Lower lobe of right lung (tissue), 2 donors: ENCODE measurements at regions not wholly inside any gene's neighbourhood (a gene's known extent, or its start where the extent isn't known, plus 50 kb on each side); places are given as distances from the start of the nearest gene placed in this dataset.

Experiments
- ATAC-seq, 2 donors: fragments of 200-7000 bp; cut with Tn5 transposase; one replicate each; pipeline ENCODE4 v1.9.1; 2020 to 2022; ENCODE audit warnings: mild to moderate bottlenecking in 2 of 2, moderate library complexity in 2 of 2
- DNase-seq: peaks from one replicate; pipeline ENCODE4 v3.0.0-alpha.2; 2020
- H3K27ac ChIP-seq: fragments of 200-600 bp; one replicate; pipeline ENCODE4 v1.8.0; 2022
- H3K27me3 ChIP-seq: fragments of 200-600 bp; one replicate; pipeline ENCODE4 v1.8.0; 2022; ENCODE audit warnings: low read depth
- H3K36me3 ChIP-seq: fragments of 200-600 bp; one replicate; pipeline ENCODE4 v1.8.0; 2022; ENCODE audit warnings: mild to moderate bottlenecking
- H3K4me1 ChIP-seq: fragments of 200-600 bp; one replicate; pipeline ENCODE4 v1.8.0; 2022
- H3K4me3 ChIP-seq: fragments of 200-600 bp; one replicate; pipeline ENCODE4 v1.8.0; 2022; ENCODE audit warnings: mild to moderate bottlenecking
- H3K9me3 ChIP-seq: fragments of 200-600 bp; one replicate; pipeline ENCODE4 v1.8.0; 2022
- intact Hi-C: fragments of 100-400 bp; cut with DNase I; formaldehyde crosslinking; loops from one replicate; pipeline ENCODE4 v1.11.0; 2022
- TF ChIP-seq, protein P1 (sequence below): fragments of 200-600 bp; IDR thresholded peaks from one replicate; pipeline ENCODE4 v1.8.0; 2022; ENCODE audit warnings: antibody characterized with exemption, mild to moderate bottlenecking
- donor health status: DM: no; HTN: yes; CAD: no; lungs with severe emphysema.

DNA sequence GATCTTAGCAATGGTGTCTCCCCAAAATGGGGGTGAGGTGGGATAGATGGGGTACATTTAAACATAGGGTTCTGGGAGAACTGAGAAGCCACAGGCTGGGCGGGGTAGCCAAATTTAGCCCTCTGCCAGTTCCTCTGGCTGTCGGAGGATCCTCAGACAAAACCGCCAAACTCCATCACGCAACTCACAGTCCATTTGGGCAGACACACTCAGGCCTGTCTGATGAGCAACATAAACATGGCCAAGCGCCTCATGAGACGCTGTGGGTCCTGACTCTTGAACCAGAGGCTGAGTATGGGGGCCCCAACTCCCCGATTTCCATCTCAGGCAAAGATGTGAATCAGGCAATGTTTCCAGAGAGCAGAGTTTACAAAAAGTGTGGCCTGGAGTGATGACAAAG, 162.3 kb downstream of the FGF18 start:
- DNase-seq = no peak
- no peak overlapping the region for H3K4me3 ChIP-seq
- intact Hi-C loops = no loop called here
- no peak for ATAC-seq
- H3K4me1 ChIP-seq = peaks cover 14% of the 10 kb centered on the region
- H3K36me3 ChIP-seq = no peaks in the 10 kb centered on the region
- H3K27ac ChIP-seq = no peak overlapping the region
- TF ChIP-seq, protein P1, sequence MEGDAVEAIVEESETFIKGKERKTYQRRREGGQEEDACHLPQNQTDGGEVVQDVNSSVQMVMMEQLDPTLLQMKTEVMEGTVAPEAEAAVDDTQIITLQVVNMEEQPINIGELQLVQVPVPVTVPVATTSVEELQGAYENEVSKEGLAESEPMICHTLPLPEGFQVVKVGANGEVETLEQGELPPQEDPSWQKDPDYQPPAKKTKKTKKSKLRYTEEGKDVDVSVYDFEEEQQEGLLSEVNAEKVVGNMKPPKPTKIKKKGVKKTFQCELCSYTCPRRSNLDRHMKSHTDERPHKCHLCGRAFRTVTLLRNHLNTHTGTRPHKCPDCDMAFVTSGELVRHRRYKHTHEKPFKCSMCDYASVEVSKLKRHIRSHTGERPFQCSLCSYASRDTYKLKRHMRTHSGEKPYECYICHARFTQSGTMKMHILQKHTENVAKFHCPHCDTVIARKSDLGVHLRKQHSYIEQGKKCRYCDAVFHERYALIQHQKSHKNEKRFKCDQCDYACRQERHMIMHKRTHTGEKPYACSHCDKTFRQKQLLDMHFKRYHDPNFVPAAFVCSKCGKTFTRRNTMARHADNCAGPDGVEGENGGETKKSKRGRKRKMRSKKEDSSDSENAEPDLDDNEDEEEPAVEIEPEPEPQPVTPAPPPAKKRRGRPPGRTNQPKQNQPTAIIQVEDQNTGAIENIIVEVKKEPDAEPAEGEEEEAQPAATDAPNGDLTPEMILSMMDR = no peak
- no peaks in the 10 kb centered on the region for H3K9me3 ChIP-seq
- peaks cover 5% of the 10 kb centered on the region for H3K27me3 ChIP-seq

DNA sequence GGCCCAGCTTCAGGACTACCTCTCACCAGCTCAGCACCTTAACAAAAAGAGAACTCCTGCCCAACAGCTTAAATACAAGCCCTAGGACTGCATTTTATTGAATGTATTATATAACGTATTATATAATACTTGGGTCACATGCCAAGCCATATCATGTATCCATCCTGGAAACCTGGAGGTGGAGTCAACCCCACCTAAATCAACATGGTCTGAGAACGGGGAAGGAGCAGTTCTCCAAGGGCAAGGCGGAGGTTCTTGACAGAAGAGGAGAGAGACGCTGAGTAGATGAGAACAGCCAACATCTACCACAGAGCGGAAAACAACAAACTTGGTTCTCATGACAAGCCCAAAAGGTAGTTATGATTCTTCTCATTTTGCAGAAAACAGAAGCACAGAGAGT, 163.4 kb downstream of the FGF18 start:
- Histone ChIP-seq H3K9me3 (no peaks in the 10 kb centered on the region), H3K36me3 (no peaks in the 10 kb centered on the region), H3K4me3 (no peak overlapping the region), H3K27me3 (peaks cover 5% of the 10 kb centered on the region), H3K27ac (no peak overlapping the region), H3K4me1 (peaks cover 14% of the 10 kb centered on the region)
- ATAC-seq (no peak), DNase-seq (no peak)
- TF ChIP-seq, protein P1 = no peak
- intact Hi-C loops = no loop called here

GRCh38 chr5:171585981-171586380, 166.5 kb downstream of the FGF18 start:
- H3K36me3 ChIP-seq = no peaks in the 10 kb centered on the region
- H3K9me3 ChIP-seq = no peaks in the 10 kb centered on the region
- H3K4me1 ChIP-seq = no peaks in the 10 kb centered on the region
- no peak overlapping the region for H3K27ac ChIP-seq
- no peak overlapping the region for H3K4me3 ChIP-seq
- peaks cover 5% of the 10 kb centered on the region for H3K27me3 ChIP-seq
- no peak for DNase-seq
- TF ChIP-seq, protein P1 = no peak
- no peak for ATAC-seq
- intact Hi-C loops = no loop called here

DNA sequence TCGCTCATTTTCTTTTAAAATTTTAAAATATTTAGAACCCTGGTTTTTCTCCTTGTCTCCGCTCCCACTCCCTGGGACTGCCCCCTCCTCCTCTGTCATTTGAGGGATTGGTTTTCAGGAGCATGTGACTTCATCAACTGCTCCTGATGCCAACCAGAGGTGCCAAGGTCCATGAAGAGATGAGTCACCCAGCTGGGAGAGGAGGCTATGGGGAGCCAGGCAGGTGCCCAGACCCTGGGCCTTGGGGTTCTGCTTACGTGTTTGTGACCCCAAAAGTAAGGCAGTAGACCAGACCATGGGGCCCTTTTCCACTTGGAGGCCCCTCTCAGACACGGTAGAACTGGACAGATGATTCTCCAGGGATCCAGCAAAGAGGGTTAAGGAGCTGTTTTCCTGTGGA, 167.0 kb downstream of the FGF18 start:
- TF ChIP-seq, protein P1 = no peak
- intact Hi-C loops = no loop called here
- H3K4me1 ChIP-seq = no peaks in the 10 kb centered on the region
- DNase-seq = no peak
- peaks cover 5% of the 10 kb centered on the region for H3K27me3 ChIP-seq
- ATAC-seq = no peak
- no peaks in the 10 kb centered on the region for H3K9me3 ChIP-seq
- H3K36me3 ChIP-seq = no peaks in the 10 kb centered on the region
- no peak overlapping the region for H3K4me3 ChIP-seq
- no peak overlapping the region for H3K27ac ChIP-seq

- no peak overlapping the region for H3K4me3 ChIP-seq
- H3K36me3 ChIP-seq = no peaks in the 10 kb centered on the region
- H3K27ac ChIP-seq = no peak overlapping the region
- ATAC-seq (no peak), DNase-seq (no peak)
- H3K27me3 ChIP-seq = peaks cover 5% of the 10 kb centered on the region
- intact Hi-C loops = no loop called here
- no peaks in the 10 kb centered on the region for H3K4me1 ChIP-seq
- TF ChIP-seq, protein P1 = no peak
- H3K9me3 ChIP-seq = no peaks in the 10 kb centered on the region
Observed at GRCh38 chr5:171588046-171588445, 168.6 kb downstream of the FGF18 start.

- ATAC-seq (no peak), DNase-seq (no peak)
- TF ChIP-seq, protein P1 = no peak
- H3K4me3 ChIP-seq = no peak overlapping the region
- peaks cover 5% of the 10 kb centered on the region for H3K27me3 ChIP-seq
- no peaks in the 10 kb centered on the region for H3K9me3 ChIP-seq
- no peak overlapping the region for H3K27ac ChIP-seq
- intact Hi-C loops = no loop called here
- H3K4me1 ChIP-seq = no peaks in the 10 kb centered on the region
- H3K36me3 ChIP-seq = no peaks in the 10 kb centered on the region
Observed at GRCh38 chr5:171588790-171589189, 169.3 kb downstream of the FGF18 start.
